H9 (cell line): ENCODE measurements at regions not wholly inside any gene's neighbourhood (a gene's known extent, or its start where the extent isn't known, plus 50 kb on each side); places are given as distances from the start of the nearest gene placed in this dataset.

Experiments used
- DNase-seq: peaks from one replicate; pipeline ENCODE4 v3.0.0-alpha.2; 2017
- H2AFZ ChIP-seq: one replicate; pipeline ENCODE4 v1.6.1; 2013; ENCODE audit warnings: mild to moderate bottlenecking, low read length, control low read depth, moderate library complexity
- H2AK5ac ChIP-seq: 2 replicates; pipeline ENCODE4 v1.6.1; 2013; ENCODE audit warnings: low read length, control low read depth, mixed read lengths; ENCODE audit not compliant: insufficient read length
- H2BK120ac ChIP-seq: one replicate; pipeline ENCODE4 v1.6.1; 2013; ENCODE audit warnings: low read depth, mild to moderate bottlenecking, low read length, control low read depth, inconsistent platforms; ENCODE audit not compliant: poor library complexity, severe bottlenecking
- H2BK12ac ChIP-seq: 2 replicates; pipeline ENCODE4 v1.6.1; 2013; ENCODE audit warnings: low read length, control low read depth, mixed read lengths, low read depth; ENCODE audit not compliant: insufficient read length
- H2BK15ac ChIP-seq: 2 replicates; pipeline ENCODE4 v1.6.1; 2013; ENCODE audit warnings: low read depth, low read length, control low read depth
- H2BK20ac ChIP-seq: one replicate; pipeline ENCODE4 v1.6.1; 2013; ENCODE audit warnings: low read depth, mild to moderate bottlenecking, low read length, control low read depth, inconsistent platforms; ENCODE audit not compliant: poor library complexity, severe bottlenecking
- H2BK5ac ChIP-seq: 2 replicates; pipeline ENCODE4 v1.6.1; 2013; ENCODE audit warnings: low read length, control low read depth, mixed read lengths; ENCODE audit not compliant: insufficient read length
- H3K14ac ChIP-seq: 2 replicates; pipeline ENCODE4 v1.6.1; 2013; ENCODE audit warnings: low read length, control low read depth; ENCODE audit not compliant: insufficient read depth
- H3K18ac ChIP-seq: 2 replicates; pipeline ENCODE4 v1.6.1; 2013; ENCODE audit warnings: low read depth, mild to moderate bottlenecking, mixed read lengths, low read length, control low read depth; ENCODE audit not compliant: insufficient read length
- H3K23ac ChIP-seq: 2 replicates; pipeline ENCODE4 v1.6.1; 2013; ENCODE audit warnings: low read length, control low read depth, mixed read lengths, low read depth; ENCODE audit not compliant: insufficient read length
- H3K23me2 ChIP-seq: 2 replicates; pipeline ENCODE4 v1.6.1; 2013; ENCODE audit warnings: low read depth, mild to moderate bottlenecking, mixed read lengths, low read length, control low read depth; ENCODE audit not compliant: insufficient read length, poor library complexity, severe bottlenecking
- H3K27ac ChIP-seq: 2 replicates; pipeline ENCODE4 v1.5.1; 2013; ENCODE audit warnings: low read length, control low read depth, mixed read lengths, low read depth; ENCODE audit not compliant: insufficient read length
- H3K27me3 ChIP-seq: 2 replicates; pipeline ENCODE4 v1.6.1; 2013; ENCODE audit warnings: low read length, control low read depth, inconsistent platforms; ENCODE audit not compliant: insufficient read depth
- H3K4ac ChIP-seq: 2 replicates; pipeline ENCODE4 v1.6.1; 2013; ENCODE audit warnings: low read depth, mild to moderate bottlenecking, control low read depth, inconsistent platforms, low read length, moderate library complexity
- H3K4me1 ChIP-seq: 2 replicates; pipeline ENCODE4 v1.6.1; 2013; ENCODE audit warnings: low read length, control low read depth, inconsistent platforms; ENCODE audit not compliant: insufficient read depth
- H3K4me2 ChIP-seq: 2 replicates; pipeline ENCODE4 v1.6.1; 2013; ENCODE audit warnings: low read length, control low read depth, mixed read lengths; ENCODE audit not compliant: insufficient read length, insufficient read depth
- H3K56ac ChIP-seq: 2 replicates; pipeline ENCODE4 v1.6.1; 2013; ENCODE audit warnings: low read depth, mild to moderate bottlenecking, mixed read lengths, low read length, control low read depth; ENCODE audit not compliant: insufficient read length
- H3K79me1 ChIP-seq: 2 replicates; pipeline ENCODE4 v1.6.1; 2013; ENCODE audit warnings: low read depth, mild to moderate bottlenecking, moderate library complexity, low read length, control low read depth, inconsistent platforms; ENCODE audit not compliant: insufficient read depth, poor library complexity, severe bottlenecking
- H3K79me2 ChIP-seq: 2 replicates; pipeline ENCODE4 v1.6.1; 2013; ENCODE audit warnings: low read length, control low read depth, inconsistent platforms; ENCODE audit not compliant: insufficient read depth
- H3K9ac ChIP-seq: 2 replicates; pipeline ENCODE4 v1.6.1; 2013; ENCODE audit warnings: low read length, control low read depth, mixed read lengths; ENCODE audit not compliant: insufficient read length; ENCODE audit errors: extremely low read depth
- H3K9me3 ChIP-seq: one replicate; pipeline ENCODE4 v1.6.1; 2013; ENCODE audit warnings: low read depth, low read length, inconsistent platforms; ENCODE audit not compliant: control insufficient read depth
- H3T11ph ChIP-seq: one replicate; pipeline ENCODE4 v1.6.1; 2013; ENCODE audit warnings: mild to moderate bottlenecking, low read length, control low read depth, inconsistent platforms
- H4K20me1 ChIP-seq: one replicate; pipeline ENCODE4 v1.6.1; 2013; ENCODE audit not compliant: control insufficient read depth, insufficient read length, insufficient read depth
- H4K5ac ChIP-seq: 2 replicates; pipeline ENCODE4 v1.6.1; 2013; ENCODE audit warnings: low read depth, mild to moderate bottlenecking, mixed read lengths, low read length, control low read depth; ENCODE audit not compliant: insufficient read length
- H4K8ac ChIP-seq: replicated peaks from 2 replicates; pipeline ENCODE4 v1.6.1; 2013; ENCODE audit warnings: low read length, control low read depth, mixed read lengths, low read depth; ENCODE audit not compliant: insufficient read length
- H4K91ac ChIP-seq: 2 replicates; pipeline ENCODE4 v1.6.1; 2013; ENCODE audit warnings: low read depth, mild to moderate bottlenecking, moderate library complexity, mixed read lengths, low read length, control low read depth; ENCODE audit not compliant: insufficient read length
- H3K27ac Mint-ChIP-seq, 3 experiments: 2 replicates in 2 of 3; 3 replicates in 1 of 3; pipeline ENCODE4 v1.8.0; 2020 to 2021; ENCODE audit warnings: mixed read lengths in 3 of 3, mild to moderate bottlenecking in 1 of 3, moderate library complexity in 1 of 3
- H3K27me3 Mint-ChIP-seq: 2 replicates; pipeline ENCODE4 v1.8.0; 2021; ENCODE audit warnings: low read depth, mild to moderate bottlenecking, moderate library complexity, mixed read lengths
- H3K36me3 Mint-ChIP-seq, 3 experiments: 2 replicates in 2 of 3; 3 replicates in 1 of 3; pipeline ENCODE4 v1.8.0; 2020 to 2021; ENCODE audit warnings: low read depth in 3 of 3, mixed read lengths in 3 of 3; ENCODE audit not compliant: insufficient read depth in 1 of 3
- H3K4me1 Mint-ChIP-seq, 2 experiments: 2 replicates each; pipeline ENCODE4 v1.8.0; 2020; ENCODE audit warnings: mixed read lengths in 2 of 2
- H3K4me3 Mint-ChIP-seq, 2 experiments: 2 replicates in 1 of 2; 3 replicates in 1 of 2; pipeline ENCODE4 v1.8.0; 2020 to 2021; ENCODE audit warnings: mild to moderate bottlenecking in 2 of 2, mixed read lengths in 2 of 2, moderate library complexity in 1 of 2
- H3K9me3 Mint-ChIP-seq, 2 experiments: 2 replicates in 1 of 2; 3 replicates in 1 of 2; pipeline ENCODE4 v1.8.0; 2020; ENCODE audit warnings: mild to moderate bottlenecking in 2 of 2, mixed read lengths in 2 of 2, moderate library complexity in 1 of 2
- CTCF ChIP-seq: fragments of 200-600 bp; sonication (generic); conservative IDR thresholded peaks from 3 replicates; pipeline ENCODE4 v1.8.0; 2021; ENCODE audit warnings: antibody characterized with exemption, mild to moderate bottlenecking
- WGBS: extraction: QIAGEN DNeasy Blood & Tissue Kit; methylation state at CpG from one replicate; pipeline ENCODE4 v1.1.7; 2013; ENCODE audit warnings: missing lambda C conversion rate, low lambda C conversion rate, mixed read lengths; ENCODE audit not compliant: insufficient read length; ENCODE audit errors: extremely low coverage; 5-methylcytosine and 5-hydroxymethylcytosine counted together

GRCh38 chr1:22224091-22224490 lies 81.2 kb upstream of the WNT4 start:
- no peak overlapping the region for H3K23ac ChIP-seq
- H3K27me3 Mint-ChIP-seq = peaks cover 9% of the 10 kb centered on the region
- H3K14ac ChIP-seq = no peak overlapping the region
- H3K27me3 ChIP-seq = no peaks in the 10 kb centered on the region
- peaks cover 2 to 9% (median 4%) of the 10 kb centered on the region in 3 experiments; a peak in 4 of 7 replicates for H3K36me3 Mint-ChIP-seq
- H4K8ac ChIP-seq = no peak overlapping the region
- H2BK20ac ChIP-seq = no peak overlapping the region
- no peaks in the 10 kb centered on the region for H3K9me3 ChIP-seq
- H2AK5ac ChIP-seq = no peak overlapping the region
- H3K27ac ChIP-seq = no peak overlapping the region
- H4K20me1 ChIP-seq = no peaks in the 10 kb centered on the region
- no peaks in the 10 kb centered on the region for H3K79me1 ChIP-seq
- no peak overlapping the region for H3K9ac ChIP-seq
- no peak for DNase-seq
- no peak overlapping the region for H3T11ph ChIP-seq
- H3K9me3 Mint-ChIP-seq = peaks cover 3 to 8% of the 10 kb centered on the region in 2 experiments; a peak in 4 of 5 replicates
- no peaks in the 10 kb centered on the region for H3K23me2 ChIP-seq
- no peak overlapping the region for H4K91ac ChIP-seq
- H2BK15ac ChIP-seq = no peak overlapping the region
- no peak overlapping the region for H2AFZ ChIP-seq
- no peak overlapping the region for H3K27ac Mint-ChIP-seq
- H3K18ac ChIP-seq = no peak overlapping the region
- H3K4me3 Mint-ChIP-seq = no peak overlapping the region
- TF ChIP-seq CTCF = no peak
- no peak overlapping the region for H2BK5ac ChIP-seq
- H3K4me1 ChIP-seq = no peaks in the 10 kb centered on the region; the same call in 1 of the 2 replicates
- no peak overlapping the region for H4K5ac ChIP-seq
- no peak overlapping the region for H2BK12ac ChIP-seq
- H3K79me2 ChIP-seq = no peaks in the 10 kb centered on the region
- no peak overlapping the region for H3K4me2 ChIP-seq
- no peak overlapping the region for H3K56ac ChIP-seq
- H2BK120ac ChIP-seq = no peak overlapping the region
- H3K4me1 Mint-ChIP-seq = peaks cover 27 to 43% of the 10 kb centered on the region in 2 experiments
- no peak overlapping the region for H3K4ac ChIP-seq
- no CpG with 5 or more reads among the region's 5 CpGs for WGBS
